ENCODE measurements at regions not wholly inside any gene's neighbourhood (a gene's known extent, or its start where the extent isn't known, plus 50 kb on each side); places are given as distances from the start of the nearest gene placed in this dataset.

- BruUV-seq (replicated peaks), result no TSS peak
- no peak overlapping the region for H3K9ac ChIP-seq (replicated peaks; ENCODE audit: extremely low read depth, insufficient read depth, low read length)
- H3K36me3 ChIP-seq (ENCODE audit: control insufficient read depth in 2 of 2, extremely low read depth in 1 of 2, insufficient read depth in 2 of 2, low read length in 2 of 2), result no peaks in the 10 kb centered on the region
- no peaks in the 10 kb centered on the region for H3K27me3 ChIP-seq (ENCODE audit: control insufficient read depth in 2 of 2, insufficient read depth in 2 of 2, low read length in 2 of 2)
- no peak overlapping the region for H3K27ac ChIP-seq (ENCODE audit: insufficient read depth, low read depth, low read length)
- no peak for TF ChIP-seq POLR2A (IDR thresholded peaks at IDR 0.05; ENCODE audit: low read depth, low read length)
- TF ChIP-seq JUN (IDR thresholded peaks at IDR 0.05; ENCODE audit: borderline replicate concordance, insufficient read depth, insufficient read length, low read depth), result no peak
- no peak for TF ChIP-seq MAX (IDR thresholded peaks at IDR 0.05; ENCODE audit: insufficient read depth, insufficient read length)
- TF ChIP-seq POLR2AphosphoS5 (IDR thresholded peaks at IDR 0.05; ENCODE audit: insufficient read depth, low read depth, low read length), result no peak
- no peak for TF ChIP-seq CTCF (IDR thresholded peaks at IDR 0.05; ENCODE audit: extremely low read depth in 1 of 2, insufficient read depth in 1 of 2, low read depth in 1 of 2, low read length in 2 of 2)
- no peak for TF ChIP-seq EZH2 (IDR thresholded peaks at IDR 0.05; ENCODE audit: borderline replicate concordance, low read depth, low read length, severe bottlenecking)
- no peak for TF ChIP-seq MYC (IDR thresholded peaks at IDR 0.05; ENCODE audit: low read depth, low read length)
- no peak for TF ChIP-seq GATA2 (IDR thresholded peaks at IDR 0.05; ENCODE audit: insufficient read depth, insufficient read length, low read depth, low read length)
- no peak overlapping the region for H3K4me2 ChIP-seq (ENCODE audit: insufficient read depth, low read length)
- H3K4me3 ChIP-seq (replicated peaks in 1 of 3; ENCODE audit: insufficient read depth in 1 of 3, low read depth in 1 of 3, low read length in 3 of 3), result no peak overlapping the region
- no peaks in the 10 kb centered on the region for H3K9me1 ChIP-seq (replicated peaks; ENCODE audit: control insufficient read depth, extremely low read depth, insufficient read depth, low read length)
- ChIA-PET POLR2A (no interaction called here), CTCF (no interaction called here)
- no peaks in the 10 kb centered on the region for H3K4me1 ChIP-seq (ENCODE audit: control insufficient read depth, extremely low read depth, insufficient read depth, low read length)
- no peaks in the 10 kb centered on the region for H3K9me3 ChIP-seq (replicated peaks; ENCODE audit: control insufficient read depth, insufficient read depth, low read length)
- no peaks in the 10 kb centered on the region for H4K20me1 ChIP-seq (replicated peaks; ENCODE audit: control insufficient read depth, extremely low read depth, insufficient read depth, low read length)
- DNase-seq (ENCODE audit: low read depth, low spot score) (no peak), FAIRE-seq (no peak)
- dilution Hi-C loops (cut with MboI; ENCODE audit: extremely low pct_ligation_motif_present, low sequenced_read_pairs), result no loop called here
- H2AFZ ChIP-seq (ENCODE audit: low read depth, low read length), result no peak overlapping the region
- H3K79me2 ChIP-seq (ENCODE audit: control insufficient read depth, insufficient read depth, low read length), result no peaks in the 10 kb centered on the region
- intact Hi-C loops (cut with micrococcal nuclease), result no loop called here
These were observed 564.8 kb upstream of the WWC1 start for GRCh38 chr5:167726642-167727041.

Data from endothelial cell of umbilical vein (primary cell).